ENCODE measurements at regions not wholly inside any gene's neighbourhood (a gene's known extent, or its start where the extent isn't known, plus 50 kb on each side); places are given as distances from the start of the nearest gene placed in this dataset.

DNA sequence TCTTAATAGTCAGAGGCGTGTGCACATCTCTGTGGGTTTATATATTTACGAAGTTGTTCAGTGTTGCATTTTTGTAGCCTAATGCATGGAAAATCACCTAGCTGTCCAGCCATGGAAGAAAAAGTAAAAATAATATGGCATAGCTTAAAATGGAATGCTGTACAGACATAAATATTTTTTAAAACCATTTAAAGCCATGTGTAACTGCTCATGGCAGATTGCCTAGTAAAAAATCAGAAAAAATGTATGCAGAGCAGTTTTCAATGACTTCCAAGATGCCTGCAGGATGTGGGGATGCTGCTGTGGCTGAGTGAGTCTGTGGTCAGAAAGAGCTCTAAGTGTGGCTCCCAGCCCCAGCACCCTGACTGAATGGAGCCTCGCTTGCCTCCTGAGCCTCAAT is 64.8 kb upstream of the ALKAL2 start:
- TF ChIP-seq RAD21 (IDR thresholded peaks at IDR 0.05; ENCODE audit: low read depth) (no peak), POLR2AphosphoS5 (IDR thresholded peaks at IDR 0.05; ENCODE audit: low read depth, low read length) (no peak)

Measured in HCT116 (cell line).